ENCODE measurements at regions not wholly inside any gene's neighbourhood (a gene's known extent, or its start where the extent isn't known, plus 50 kb on each side); places are given as distances from the start of the nearest gene placed in this dataset.
A peak's percentile ranks its signal among the peaks of the same experiment; 100 is the strongest.

- H3K36me3 ChIP-seq (ENCODE audit: control insufficient read depth in 1 of 2, insufficient read depth in 2 of 2, low read length in 2 of 2), result no peaks in the 10 kb centered on the region
- no peak overlapping the region for H2BK5ac ChIP-seq (ENCODE audit: low read depth, low read length, poor library complexity)
- H2BK12ac ChIP-seq (ENCODE audit: low read length), result no peak overlapping the region
- H4K8ac ChIP-seq (ENCODE audit: low read depth, low read length), result no peak overlapping the region
- no peak overlapping the region for H2AK5ac ChIP-seq (ENCODE audit: low read length)
- H3K14ac ChIP-seq (ENCODE audit: low read length), result no peak overlapping the region
- H4K91ac ChIP-seq (ENCODE audit: low read depth, low read length), result no peak overlapping the region
- H3K9ac ChIP-seq (ENCODE audit: low read length), result no peak overlapping the region
- DNase-seq, result no peak
- H3K79me2 ChIP-seq (ENCODE audit: control insufficient read depth, insufficient read depth, low read length, poor library complexity), result no peaks in the 10 kb centered on the region
- no peak overlapping the region for H2BK120ac ChIP-seq (ENCODE audit: insufficient read depth, low read length, poor library complexity)
- H2AFZ ChIP-seq (ENCODE audit: insufficient read depth, low read length, poor library complexity), result no peak overlapping the region
- H3K23ac ChIP-seq (ENCODE audit: low read length), result no peak overlapping the region
- H3K18ac ChIP-seq (ENCODE audit: low read length), result no peak overlapping the region
- no peaks in the 10 kb centered on the region for H3K79me1 ChIP-seq (ENCODE audit: low read length)
- no peaks in the 10 kb centered on the region for H3K27me3 ChIP-seq (ENCODE audit: insufficient read depth, low read length)
- H3K4ac ChIP-seq (ENCODE audit: low read depth, low read length), result no peak overlapping the region
- no peak overlapping the region for H4K12ac ChIP-seq (ENCODE audit: low read depth, low read length)
- H3K9me3 ChIP-seq (ENCODE audit: insufficient read depth, low read depth, low read length), result no peaks in the 10 kb centered on the region
- no peak overlapping the region for H3K4me3 ChIP-seq (ENCODE audit: low read depth, low read length)
- no peak overlapping the region for H3K27ac ChIP-seq (ENCODE audit: low read depth, low read length)
- no peak overlapping the region for H3K4me2 ChIP-seq (ENCODE audit: low read length)
- H3K4me1 ChIP-seq (ENCODE audit: control insufficient read depth in 1 of 2, insufficient read depth in 2 of 2, low read length in 2 of 2), result no peaks in the 10 kb centered on the region
- WGBS (ENCODE audit: extremely low coverage, insufficient coverage, insufficient read length), result no CpG with 5 or more reads among the region's 3 CpGs
Measured at GRCh38 chr7:53684693-53685092, 649.3 kb downstream of the POM121L12 start.

DNA sequence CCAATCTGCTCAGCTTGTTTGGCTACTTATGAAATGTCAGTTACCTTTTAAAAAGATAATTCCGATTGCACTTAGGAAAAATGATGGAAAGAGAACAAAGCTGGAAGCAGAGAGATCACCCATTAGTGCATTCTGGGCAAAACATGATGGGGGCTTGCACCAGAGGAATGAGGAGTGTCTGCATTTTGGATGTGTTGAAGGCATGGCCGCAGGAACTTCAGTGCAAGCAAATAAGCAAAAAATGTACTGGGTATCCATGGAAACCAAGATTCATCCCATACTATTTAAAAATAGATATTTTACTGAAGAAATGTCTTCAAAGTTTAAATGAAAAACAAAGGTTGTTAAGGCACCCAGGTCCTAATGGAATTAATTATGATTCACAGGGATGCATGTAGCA is 655.0 kb downstream of the POM121L12 start:
- Histone ChIP-seq H3K27me3 (ENCODE audit: insufficient read depth, low read length) (no peaks in the 10 kb centered on the region), H3K79me1 (ENCODE audit: low read length) (no peaks in the 10 kb centered on the region), H4K91ac (ENCODE audit: low read depth, low read length) (no peak overlapping the region), H3K4me1 (ENCODE audit: control insufficient read depth in 1 of 2, insufficient read depth in 2 of 2, low read length in 2 of 2) (no peaks in the 10 kb centered on the region), H2AFZ (ENCODE audit: insufficient read depth, low read length, poor library complexity) (no peak overlapping the region), H3K36me3 (ENCODE audit: control insufficient read depth in 1 of 2, insufficient read depth in 2 of 2, low read length in 2 of 2) (no peaks in the 10 kb centered on the region), H3K14ac (ENCODE audit: low read length) (no peak overlapping the region), H3K9me3 (ENCODE audit: insufficient read depth, low read depth, low read length) (no peaks in the 10 kb centered on the region), H3K4me3 (ENCODE audit: low read depth, low read length) (no peak overlapping the region), H2BK12ac (ENCODE audit: low read length) (no peak overlapping the region), H2BK5ac (ENCODE audit: low read depth, low read length, poor library complexity) (no peak overlapping the region), H3K9ac (ENCODE audit: low read length) (no peak overlapping the region), H3K79me2 (ENCODE audit: control insufficient read depth, insufficient read depth, low read length, poor library complexity) (no peaks in the 10 kb centered on the region), H4K12ac (ENCODE audit: low read depth, low read length) (no peak overlapping the region), H2BK120ac (ENCODE audit: insufficient read depth, low read length, poor library complexity) (no peak overlapping the region), H3K27ac (ENCODE audit: low read depth, low read length) (no peak overlapping the region), H3K4ac (ENCODE audit: low read depth, low read length) (no peak overlapping the region), H3K18ac (ENCODE audit: low read length) (no peak overlapping the region), H3K4me2 (ENCODE audit: low read length) (no peak overlapping the region), H2AK5ac (ENCODE audit: low read length) (no peak overlapping the region), H4K8ac (ENCODE audit: low read depth, low read length) (no peak overlapping the region), H3K23ac (ENCODE audit: low read length) (no peak overlapping the region)
- WGBS (ENCODE audit: extremely low coverage, insufficient coverage, insufficient read length), result no CpG with 5 or more reads among the region's 2 CpGs
- peak; percentile 80 to 89 for DNase-seq

DNA sequence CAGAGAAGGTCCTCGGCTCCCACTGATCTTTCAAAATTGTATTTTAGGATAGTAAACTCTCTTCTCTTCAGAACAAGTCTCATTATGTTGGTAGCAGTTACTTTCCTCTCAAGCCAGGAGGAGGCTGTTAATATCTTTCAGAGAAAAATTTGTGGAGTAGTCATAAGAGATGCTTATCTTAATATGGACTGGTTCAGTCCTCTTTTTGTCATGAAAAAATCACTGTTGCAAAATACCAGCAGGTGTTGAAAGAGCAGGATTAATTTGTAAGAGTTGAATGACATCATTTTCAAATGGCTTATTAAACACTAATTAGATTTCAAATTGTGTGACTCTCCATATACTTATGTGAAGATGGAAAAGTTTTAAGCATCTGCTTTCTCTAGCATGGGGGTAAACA is 662.5 kb downstream of the POM121L12 start:
- Histone ChIP-seq H3K4ac (ENCODE audit: low read depth, low read length) (no peak overlapping the region), H2AK5ac (ENCODE audit: low read length) (no peak overlapping the region), H3K18ac (ENCODE audit: low read length) (no peak overlapping the region), H3K23ac (ENCODE audit: low read length) (no peak overlapping the region), H4K8ac (ENCODE audit: low read depth, low read length) (no peak overlapping the region), H3K79me1 (ENCODE audit: low read length) (no peaks in the 10 kb centered on the region), H3K4me1 (ENCODE audit: control insufficient read depth in 1 of 2, insufficient read depth in 2 of 2, low read length in 2 of 2) (no peaks in the 10 kb centered on the region), H2AFZ (ENCODE audit: insufficient read depth, low read length, poor library complexity) (no peak overlapping the region), H2BK120ac (ENCODE audit: insufficient read depth, low read length, poor library complexity) (no peak overlapping the region), H3K27me3 (ENCODE audit: insufficient read depth, low read length) (no peaks in the 10 kb centered on the region), H3K9ac (ENCODE audit: low read length) (no peak overlapping the region), H2BK12ac (ENCODE audit: low read length) (no peak overlapping the region), H3K79me2 (ENCODE audit: control insufficient read depth, insufficient read depth, low read length, poor library complexity) (no peaks in the 10 kb centered on the region), H3K14ac (ENCODE audit: low read length) (no peak overlapping the region), H3K9me3 (ENCODE audit: insufficient read depth, low read depth, low read length) (no peaks in the 10 kb centered on the region), H3K4me2 (ENCODE audit: low read length) (no peak overlapping the region), H2BK5ac (ENCODE audit: low read depth, low read length, poor library complexity) (no peak overlapping the region), H3K36me3 (ENCODE audit: control insufficient read depth in 1 of 2, insufficient read depth in 2 of 2, low read length in 2 of 2) (no peaks in the 10 kb centered on the region), H3K4me3 (ENCODE audit: low read depth, low read length) (no peak overlapping the region), H4K12ac (ENCODE audit: low read depth, low read length) (no peak overlapping the region), H3K27ac (ENCODE audit: low read depth, low read length) (no peak overlapping the region), H4K91ac (ENCODE audit: low read depth, low read length) (no peak overlapping the region)
- DNase-seq, result peak; percentile 8 to 74
- no CpG with 5 or more reads among the region's 1 CpG for whole genome bisulfite sequencing (ENCODE audit: extremely low coverage, insufficient coverage, insufficient read length)

DNA sequence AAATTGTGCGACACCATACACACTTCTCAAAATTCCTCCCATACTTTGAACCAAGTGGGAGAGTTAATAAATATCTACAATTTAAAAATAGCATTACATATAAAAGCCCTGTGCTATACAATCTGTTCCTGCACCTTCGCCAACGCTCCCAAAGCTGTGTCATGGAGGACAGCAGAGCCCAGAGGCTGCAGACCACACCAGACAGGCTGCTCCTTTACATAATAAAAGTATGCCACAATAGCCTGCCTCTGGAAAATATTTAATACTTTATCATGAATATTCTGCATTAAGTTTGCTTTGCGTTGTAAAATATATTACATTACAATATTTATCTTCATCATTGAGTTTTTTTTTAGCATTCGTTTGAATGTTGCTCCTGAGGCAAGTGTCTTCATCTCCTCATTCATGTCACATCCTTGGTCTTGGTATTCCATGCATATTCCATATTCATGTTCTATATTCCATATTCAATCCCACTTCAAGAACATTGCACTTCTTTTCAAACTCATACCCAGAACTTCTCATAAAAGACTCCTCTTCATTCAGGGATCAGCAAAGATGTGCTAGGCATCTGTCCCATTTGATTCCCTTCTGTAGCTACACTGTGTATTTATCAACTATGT is 663.9 kb downstream of the POM121L12 start:
- Histone ChIP-seq H3K4me2 (ENCODE audit: low read length) (no peak overlapping the region), H2AFZ (ENCODE audit: insufficient read depth, low read length, poor library complexity) (no peak overlapping the region), H3K27me3 (ENCODE audit: insufficient read depth, low read length) (no peaks in the 10 kb centered on the region), H3K18ac (ENCODE audit: low read length) (no peak overlapping the region), H4K91ac (ENCODE audit: low read depth, low read length) (no peak overlapping the region), H3K36me3 (ENCODE audit: control insufficient read depth in 1 of 2, insufficient read depth in 2 of 2, low read length in 2 of 2) (no peaks in the 10 kb centered on the region), H4K12ac (ENCODE audit: low read depth, low read length) (no peak overlapping the region), H2AK5ac (ENCODE audit: low read length) (no peak overlapping the region), H3K4ac (ENCODE audit: low read depth, low read length) (no peak overlapping the region), H3K23ac (ENCODE audit: low read length) (no peak overlapping the region), H3K79me2 (ENCODE audit: control insufficient read depth, insufficient read depth, low read length, poor library complexity) (no peaks in the 10 kb centered on the region), H3K14ac (ENCODE audit: low read length) (no peak overlapping the region), H3K9me3 (ENCODE audit: insufficient read depth, low read depth, low read length) (no peaks in the 10 kb centered on the region), H3K4me3 (ENCODE audit: low read depth, low read length) (no peak overlapping the region), H3K79me1 (ENCODE audit: low read length) (no peaks in the 10 kb centered on the region), H2BK12ac (ENCODE audit: low read length) (no peak overlapping the region), H4K8ac (ENCODE audit: low read depth, low read length) (no peak overlapping the region), H2BK5ac (ENCODE audit: low read depth, low read length, poor library complexity) (no peak overlapping the region), H3K4me1 (ENCODE audit: control insufficient read depth in 1 of 2, insufficient read depth in 2 of 2, low read length in 2 of 2) (no peaks in the 10 kb centered on the region), H2BK120ac (ENCODE audit: insufficient read depth, low read length, poor library complexity) (no peak overlapping the region), H3K27ac (ENCODE audit: low read depth, low read length) (no peak overlapping the region), H3K9ac (ENCODE audit: low read length) (no peak overlapping the region)
- WGBS (ENCODE audit: extremely low coverage, insufficient coverage, insufficient read length), result no CpG with 5 or more reads among the region's 5 CpGs
- no peak for DNase-seq

Data from trophoblast cell (in vitro differentiated cells and primary cell).